ENCODE measurements at regions not wholly inside any gene's neighbourhood (a gene's known extent, or its start where the extent isn't known, plus 50 kb on each side); places are given as distances from the start of the nearest gene placed in this dataset.

- peaks cover 5% of the 10 kb centered on the region for H3K27me3 Mint-ChIP-seq
- no peak overlapping the region for H3K27ac Mint-ChIP-seq
- H3K36me3 Mint-ChIP-seq, result peaks cover 7% of the 10 kb centered on the region
- H3K9me3 Mint-ChIP-seq (ENCODE audit: low read depth), result peaks cover 16% of the 10 kb centered on the region
- no peaks in the 10 kb centered on the region for H3K4me1 Mint-ChIP-seq (ENCODE audit: low read depth)
- H3K4me3 Mint-ChIP-seq, result no peak overlapping the region
Measured at GRCh38 chr7:17448479-17449423, 150.3 kb downstream of the AHR start.

DNA sequence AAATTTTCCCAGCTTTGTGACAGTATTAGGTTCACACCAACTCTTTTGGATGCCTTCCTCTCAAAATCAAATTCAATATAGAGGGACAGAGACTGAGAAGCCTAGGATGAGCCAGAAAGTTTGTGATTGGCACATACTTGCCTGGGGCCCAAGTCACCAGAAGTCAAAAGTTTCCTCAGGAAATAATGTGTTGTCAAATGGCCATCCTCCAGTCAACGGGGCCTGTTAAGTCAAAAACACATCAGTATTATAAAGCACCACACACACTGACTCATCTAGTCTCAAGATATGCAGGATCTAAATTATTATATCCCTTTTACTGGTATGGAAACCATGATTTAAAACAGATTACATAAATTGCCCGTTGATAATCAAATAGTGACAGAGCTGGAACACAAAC is 158.1 kb downstream of the AHR start:
- Mint-ChIP-seq H3K4me1 (ENCODE audit: low read depth) (no peaks in the 10 kb centered on the region), H3K4me3 (no peak overlapping the region), H3K9me3 (ENCODE audit: low read depth) (peaks cover 10% of the 10 kb centered on the region), H3K36me3 (no peaks in the 10 kb centered on the region), H3K27ac (no peak overlapping the region), H3K27me3 (no peaks in the 10 kb centered on the region)

GRCh38 chr7:17460001-17460400 is 161.5 kb downstream of the AHR start:
- no peak overlapping the region for H3K27ac Mint-ChIP-seq
- H3K4me3 Mint-ChIP-seq, result no peak overlapping the region
- no peaks in the 10 kb centered on the region for H3K27me3 Mint-ChIP-seq
- H3K36me3 Mint-ChIP-seq, result no peaks in the 10 kb centered on the region
- peaks cover 8% of the 10 kb centered on the region for H3K4me1 Mint-ChIP-seq (ENCODE audit: low read depth)
- H3K9me3 Mint-ChIP-seq (ENCODE audit: low read depth), result peaks cover 10% of the 10 kb centered on the region

DNA sequence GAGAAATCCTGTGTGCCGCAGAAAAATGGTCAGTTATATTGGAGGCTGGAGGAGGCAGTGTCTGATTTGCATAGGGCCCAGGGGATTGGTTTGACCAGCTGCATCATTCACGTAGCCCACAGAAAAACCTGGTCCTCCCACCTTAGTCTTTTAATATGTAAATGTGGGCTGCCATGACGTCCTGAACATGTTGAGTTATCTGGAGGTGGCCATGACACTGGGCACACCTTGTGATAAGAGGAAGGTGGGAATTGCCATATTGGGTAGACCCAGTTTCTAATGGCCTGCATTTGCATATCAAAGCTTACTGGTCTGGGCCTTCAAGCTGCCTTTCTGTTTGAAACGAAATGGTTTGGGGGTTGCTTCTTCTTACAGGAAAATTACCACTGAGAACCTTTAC is 162.2 kb downstream of the AHR start:
- Mint-ChIP-seq H3K4me3 (no peak overlapping the region), H3K9me3 (ENCODE audit: low read depth) (peaks cover 10% of the 10 kb centered on the region), H3K36me3 (no peaks in the 10 kb centered on the region), H3K4me1 (ENCODE audit: low read depth) (peaks cover 8% of the 10 kb centered on the region), H3K27me3 (no peaks in the 10 kb centered on the region), H3K27ac (no peak overlapping the region)

DNA sequence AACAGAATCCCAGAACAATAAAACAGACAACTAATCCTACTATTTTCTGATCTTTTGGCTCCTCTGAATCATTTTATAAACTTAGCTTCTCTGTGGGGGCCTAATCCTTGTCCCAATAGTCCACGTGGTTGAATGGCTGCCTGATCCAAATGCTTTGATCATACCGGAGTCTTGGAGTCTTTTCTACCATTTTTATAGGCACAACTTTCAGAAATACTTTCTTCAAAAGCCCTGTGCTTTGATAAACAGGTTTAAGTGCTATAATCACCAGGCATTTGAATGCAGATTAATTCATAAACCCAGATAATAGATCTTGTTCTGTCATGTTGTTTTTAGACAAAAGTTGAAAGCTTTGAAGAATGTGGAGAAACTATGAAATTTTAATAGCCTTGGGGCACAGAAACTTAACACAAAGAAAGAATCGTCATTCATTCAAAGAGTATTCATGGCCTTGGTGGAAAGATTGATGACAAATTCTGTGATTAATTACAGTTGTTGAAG is 163.7 kb downstream of the AHR start:
- H3K9me3 Mint-ChIP-seq (ENCODE audit: low read depth), result peaks cover 10% of the 10 kb centered on the region
- H3K36me3 Mint-ChIP-seq, result no peaks in the 10 kb centered on the region
- no peak overlapping the region for H3K4me3 Mint-ChIP-seq
- peaks cover 1% of the 10 kb centered on the region for H3K27me3 Mint-ChIP-seq
- peaks cover 14% of the 10 kb centered on the region for H3K4me1 Mint-ChIP-seq (ENCODE audit: low read depth)
- H3K27ac Mint-ChIP-seq, result no peak overlapping the region

GRCh38 chr7:17463511-17464085 is 165.1 kb downstream of the AHR start:
- H3K36me3 Mint-ChIP-seq, result no peaks in the 10 kb centered on the region
- H3K27me3 Mint-ChIP-seq, result peaks cover 1% of the 10 kb centered on the region
- H3K9me3 Mint-ChIP-seq (ENCODE audit: low read depth), result peaks cover under 1% of the 10 kb centered on the region
- H3K4me1 Mint-ChIP-seq (ENCODE audit: low read depth), result peaks cover 14% of the 10 kb centered on the region
- H3K4me3 Mint-ChIP-seq, result no peak overlapping the region
- H3K27ac Mint-ChIP-seq, result no peak overlapping the region

DNA sequence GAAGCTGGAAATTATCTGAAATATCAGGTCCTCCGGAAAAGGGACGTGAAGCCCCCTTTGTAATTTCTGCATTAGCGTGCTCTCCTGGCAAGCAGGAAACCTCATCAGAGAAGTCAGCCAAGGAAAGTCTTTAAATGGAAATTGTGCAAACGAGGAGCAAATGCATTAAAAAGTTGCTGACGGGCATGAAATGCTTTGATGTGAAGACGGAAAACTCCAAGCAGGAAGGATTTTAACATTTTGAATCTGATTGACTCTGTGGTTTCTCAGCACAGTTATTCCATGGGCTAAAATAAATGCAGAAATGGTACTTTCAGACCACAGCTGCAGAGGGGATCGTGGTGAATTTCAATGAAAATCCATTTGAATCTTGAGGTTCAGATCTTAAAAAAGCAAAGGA is 167.8 kb downstream of the AHR start:
- H3K4me1 Mint-ChIP-seq (ENCODE audit: low read depth), result peaks cover 14% of the 10 kb centered on the region
- no peak overlapping the region for H3K27ac Mint-ChIP-seq
- no peaks in the 10 kb centered on the region for H3K36me3 Mint-ChIP-seq
- peaks cover 1% of the 10 kb centered on the region for H3K27me3 Mint-ChIP-seq
- no peak overlapping the region for H3K4me3 Mint-ChIP-seq
- H3K9me3 Mint-ChIP-seq (ENCODE audit: low read depth), result no peaks in the 10 kb centered on the region

GRCh38 chr7:17467386-17467945 is 169.0 kb downstream of the AHR start:
- Mint-ChIP-seq H3K27me3 (peaks cover 4% of the 10 kb centered on the region), H3K27ac (no peak overlapping the region), H3K36me3 (no peaks in the 10 kb centered on the region), H3K9me3 (ENCODE audit: low read depth) (no peaks in the 10 kb centered on the region), H3K4me3 (no peak overlapping the region), H3K4me1 (ENCODE audit: low read depth) (peaks cover 14% of the 10 kb centered on the region)

- Mint-ChIP-seq H3K27ac (no peak overlapping the region), H3K27me3 (peaks cover 4% of the 10 kb centered on the region), H3K9me3 (ENCODE audit: low read depth) (no peaks in the 10 kb centered on the region), H3K36me3 (no peaks in the 10 kb centered on the region), H3K4me1 (ENCODE audit: low read depth) (peaks cover under 1% of the 10 kb centered on the region), H3K4me3 (no peak overlapping the region)
Measured at GRCh38 chr7:17471325-17471724, 172.9 kb downstream of the AHR start.

DNA sequence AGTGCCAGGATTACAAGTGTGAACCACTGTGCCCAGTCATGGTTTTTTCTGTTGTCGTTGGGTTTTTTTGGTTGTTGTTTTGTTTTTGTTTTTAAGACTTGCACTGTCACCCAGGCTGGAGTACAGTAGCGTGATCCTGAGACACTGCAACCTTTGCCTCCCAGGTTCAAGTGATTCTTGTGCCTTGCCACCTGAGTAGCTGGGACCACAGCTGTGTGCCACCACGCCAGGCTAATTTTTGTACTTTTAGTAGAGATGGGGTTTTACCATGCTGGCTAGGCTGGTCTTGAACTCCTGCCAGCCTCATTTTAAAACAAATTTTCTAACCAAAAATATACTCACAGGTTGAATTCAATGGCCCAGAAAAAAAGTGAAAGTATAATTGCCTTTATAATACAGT is 174.1 kb downstream of the AHR start:
- H3K4me1 Mint-ChIP-seq (ENCODE audit: low read depth), result no peaks in the 10 kb centered on the region
- H3K4me3 Mint-ChIP-seq, result no peak overlapping the region
- H3K27me3 Mint-ChIP-seq, result peaks cover 3% of the 10 kb centered on the region

DNA sequence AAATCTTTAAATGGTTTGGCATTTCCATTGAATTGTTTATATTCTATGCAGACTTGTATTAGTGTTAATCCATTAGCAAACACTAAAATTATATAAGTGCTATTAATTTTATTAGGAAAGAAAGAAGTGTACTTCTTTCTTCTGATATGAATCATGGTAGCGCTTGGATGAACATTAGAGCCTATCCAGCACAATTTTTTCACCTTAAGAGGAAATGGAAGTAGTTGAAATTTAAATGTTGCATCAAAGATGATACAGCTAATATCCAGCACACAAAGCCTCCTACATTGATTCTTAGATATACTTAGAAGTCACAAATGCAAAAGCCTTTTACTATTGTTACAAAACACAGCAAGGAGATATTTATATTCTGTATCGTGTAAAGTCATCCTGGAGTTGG is 174.5 kb downstream of the AHR start:
- Mint-ChIP-seq H3K4me3 (no peak overlapping the region), H3K27me3 (peaks cover 3% of the 10 kb centered on the region), H3K9me3 (ENCODE audit: low read depth) (no peaks in the 10 kb centered on the region), H3K4me1 (ENCODE audit: low read depth) (no peaks in the 10 kb centered on the region), H3K36me3 (no peaks in the 10 kb centered on the region), H3K27ac (no peak overlapping the region)

More for the DNA sequence above, 174.1 kb downstream of the AHR start:
- Mint-ChIP-seq H3K27ac (no peak overlapping the region), H3K9me3 (ENCODE audit: low read depth) (no peaks in the 10 kb centered on the region), H3K36me3 (no peaks in the 10 kb centered on the region)

GRCh38 chr7:17474724-17475344 is 176.4 kb downstream of the AHR start:
- Mint-ChIP-seq H3K36me3 (no peaks in the 10 kb centered on the region), H3K27me3 (peaks cover 3% of the 10 kb centered on the region), H3K4me3 (no peak overlapping the region), H3K9me3 (ENCODE audit: low read depth) (no peaks in the 10 kb centered on the region), H3K27ac (no peak overlapping the region), H3K4me1 (ENCODE audit: low read depth) (no peaks in the 10 kb centered on the region)

DNA sequence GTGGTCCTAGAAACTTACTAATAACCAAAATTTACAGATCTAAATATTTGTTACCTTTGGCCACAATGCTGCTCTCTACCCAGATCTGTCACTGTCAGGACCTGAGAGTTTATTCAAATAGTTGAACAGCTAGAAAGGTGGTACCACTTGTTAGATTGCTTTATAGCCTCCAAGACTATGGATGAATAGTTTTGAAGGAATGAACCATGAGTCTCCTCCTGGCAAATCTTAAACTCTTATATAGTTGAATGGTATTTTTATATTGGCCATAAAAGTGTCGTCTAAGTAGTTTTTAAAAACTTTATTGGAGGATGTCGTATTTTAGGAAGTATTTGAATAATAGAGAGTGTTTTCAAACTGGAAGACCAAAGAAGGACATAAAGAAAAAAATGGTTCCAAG is 178.7 kb downstream of the AHR start:
- H3K27ac Mint-ChIP-seq, result no peak overlapping the region
- no peaks in the 10 kb centered on the region for H3K9me3 Mint-ChIP-seq (ENCODE audit: low read depth)
- no peaks in the 10 kb centered on the region for H3K4me1 Mint-ChIP-seq (ENCODE audit: low read depth)
- H3K27me3 Mint-ChIP-seq, result no peaks in the 10 kb centered on the region
- no peak overlapping the region for H3K4me3 Mint-ChIP-seq
- no peaks in the 10 kb centered on the region for H3K36me3 Mint-ChIP-seq

DNA sequence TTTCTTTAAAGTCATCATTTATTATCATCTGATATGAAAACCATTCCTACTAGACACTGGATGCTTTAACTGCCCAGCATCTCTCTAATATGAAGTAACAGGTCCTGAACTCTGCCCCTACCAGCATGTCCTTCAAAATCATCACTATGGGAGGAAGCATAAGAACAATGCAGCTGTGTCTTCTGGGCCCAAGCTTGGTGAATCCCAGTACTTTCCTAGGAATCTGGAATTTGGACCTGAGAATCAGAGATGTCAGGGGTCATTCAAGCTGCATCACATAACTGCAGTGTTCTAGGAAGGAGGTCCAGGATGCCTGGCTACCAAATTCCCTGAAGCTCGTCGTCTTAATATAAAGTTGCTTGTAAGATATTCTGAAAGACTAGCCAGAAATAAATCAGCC is 182.7 kb downstream of the AHR start:
- H3K36me3 Mint-ChIP-seq, result no peaks in the 10 kb centered on the region
- no peaks in the 10 kb centered on the region for H3K9me3 Mint-ChIP-seq (ENCODE audit: low read depth)
- H3K4me1 Mint-ChIP-seq (ENCODE audit: low read depth), result no peaks in the 10 kb centered on the region
- H3K27ac Mint-ChIP-seq, result no peak overlapping the region
- no peak overlapping the region for H3K4me3 Mint-ChIP-seq
- no peaks in the 10 kb centered on the region for H3K27me3 Mint-ChIP-seq

- H3K27ac Mint-ChIP-seq, result no peak overlapping the region
- no peaks in the 10 kb centered on the region for H3K4me1 Mint-ChIP-seq (ENCODE audit: low read depth)
- H3K27me3 Mint-ChIP-seq, result no peaks in the 10 kb centered on the region
- no peaks in the 10 kb centered on the region for H3K9me3 Mint-ChIP-seq (ENCODE audit: low read depth)
- H3K36me3 Mint-ChIP-seq, result no peaks in the 10 kb centered on the region
- no peak overlapping the region for H3K4me3 Mint-ChIP-seq
Measured at GRCh38 chr7:17485368-17485767, 186.9 kb downstream of the AHR start.
